ENCODE measurements at regions not wholly inside any gene's neighbourhood (a gene's known extent, or its start where the extent isn't known, plus 50 kb on each side); places are given as distances from the start of the nearest gene placed in this dataset.

- DNase-seq (ENCODE audit: extremely low read depth, low read depth): no peak
- no peak for TF ChIP-seq CTCF (IDR thresholded peaks at IDR 0.05; ENCODE audit: low read depth, low read length)
Observed at GRCh38 chr5:126251024-126251423, 172.2 kb upstream of the GRAMD2B start.

DNA sequence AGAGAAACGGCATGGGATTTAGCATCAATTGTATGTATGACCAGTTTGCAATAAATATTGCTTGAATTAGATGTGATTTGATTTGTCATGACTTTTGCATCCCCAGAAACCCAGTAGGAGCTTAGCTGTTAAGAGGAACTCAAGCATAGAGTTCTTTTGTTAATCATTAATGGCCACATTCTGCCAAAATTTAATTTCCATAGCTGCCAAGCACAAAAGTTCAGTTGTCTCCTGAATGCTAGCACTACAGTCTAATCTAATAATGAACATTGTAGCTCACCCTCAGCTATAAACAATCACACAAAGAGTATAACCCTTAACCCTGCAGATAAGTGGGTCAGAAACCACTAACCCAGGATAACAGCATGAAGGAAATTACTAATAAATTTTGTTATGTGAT lies 169.8 kb upstream of the GRAMD2B start:
- no peak for TF ChIP-seq CTCF (IDR thresholded peaks at IDR 0.05; ENCODE audit: low read depth, low read length)
- DNase-seq (ENCODE audit: extremely low read depth, low read depth): no peak

DNA sequence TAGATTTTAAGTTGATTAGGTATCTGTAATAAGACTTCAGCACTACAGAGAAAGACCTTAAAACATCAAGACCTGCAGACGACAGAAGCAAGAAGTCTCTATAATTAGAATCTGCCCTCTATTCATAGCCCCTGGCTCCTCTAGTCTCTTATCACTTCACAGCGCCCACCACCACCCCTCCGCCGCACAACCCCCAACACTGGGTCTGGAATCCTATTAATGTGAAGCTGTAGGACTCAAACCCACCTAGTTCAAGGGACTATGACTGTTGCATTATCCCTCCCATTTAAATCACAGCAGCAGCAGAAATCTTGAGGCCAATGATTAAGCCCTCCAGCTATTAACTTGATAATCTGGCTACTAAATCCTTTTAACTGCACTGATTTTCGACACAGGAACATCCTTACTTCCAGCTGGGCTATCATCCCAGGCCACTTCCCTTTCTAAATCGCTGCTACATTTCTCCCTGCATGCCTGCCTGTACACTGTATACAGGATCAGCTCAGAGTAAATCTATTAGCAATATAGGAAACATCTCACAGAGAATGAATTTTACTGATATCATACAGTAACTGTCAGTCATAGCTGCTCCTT lies 159.5 kb upstream of the GRAMD2B start:
- no peak for TF ChIP-seq CTCF (IDR thresholded peaks at IDR 0.05; ENCODE audit: low read depth, low read length)
- no peak for DNase-seq (ENCODE audit: extremely low read depth, low read depth)

- no peak for DNase-seq (ENCODE audit: extremely low read depth, low read depth)
- TF ChIP-seq CTCF (IDR thresholded peaks at IDR 0.05; ENCODE audit: low read depth, low read length): no peak
Observed at GRCh38 chr5:126265917-126266316, 157.3 kb upstream of the GRAMD2B start.

- no peak for TF ChIP-seq CTCF (IDR thresholded peaks at IDR 0.05; ENCODE audit: low read depth, low read length)
- no peak for DNase-seq (ENCODE audit: extremely low read depth, low read depth)
Observed at GRCh38 chr5:126267438-126267837, 155.8 kb upstream of the GRAMD2B start.

- TF ChIP-seq CTCF (IDR thresholded peaks at IDR 0.05; ENCODE audit: low read depth, low read length): no peak
- DNase-seq (ENCODE audit: extremely low read depth, low read depth): no peak
Observed at GRCh38 chr5:126268697-126269315, 154.4 kb upstream of the GRAMD2B start.

DNA sequence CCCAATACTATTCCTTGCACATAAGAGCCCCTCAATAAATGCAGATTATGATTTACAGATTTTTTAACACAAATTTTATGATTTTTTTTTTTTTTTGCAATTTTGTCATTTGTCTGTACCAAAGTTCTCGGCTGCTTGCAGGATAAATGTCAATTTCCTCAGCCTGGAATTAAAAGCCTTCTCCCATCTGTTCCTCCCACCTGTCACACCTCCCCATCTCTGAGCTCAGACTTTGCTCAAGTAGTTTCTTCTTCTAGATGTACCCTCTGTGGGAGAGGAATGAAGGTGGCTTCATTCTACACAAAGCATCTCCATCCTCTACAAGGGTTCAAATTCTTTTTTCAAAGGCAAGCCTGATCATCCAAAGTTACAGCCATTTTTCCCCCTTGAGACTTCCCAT lies 153.7 kb upstream of the GRAMD2B start:
- TF ChIP-seq CTCF (IDR thresholded peaks at IDR 0.05; ENCODE audit: low read depth, low read length): no peak
- no peak for DNase-seq (ENCODE audit: extremely low read depth, low read depth)

Measured in AG09319 (cell line).